ENCODE measurements at regions not wholly inside any gene's neighbourhood (a gene's known extent, or its start where the extent isn't known, plus 50 kb on each side); places are given as distances from the start of the nearest gene placed in this dataset.

DNA sequence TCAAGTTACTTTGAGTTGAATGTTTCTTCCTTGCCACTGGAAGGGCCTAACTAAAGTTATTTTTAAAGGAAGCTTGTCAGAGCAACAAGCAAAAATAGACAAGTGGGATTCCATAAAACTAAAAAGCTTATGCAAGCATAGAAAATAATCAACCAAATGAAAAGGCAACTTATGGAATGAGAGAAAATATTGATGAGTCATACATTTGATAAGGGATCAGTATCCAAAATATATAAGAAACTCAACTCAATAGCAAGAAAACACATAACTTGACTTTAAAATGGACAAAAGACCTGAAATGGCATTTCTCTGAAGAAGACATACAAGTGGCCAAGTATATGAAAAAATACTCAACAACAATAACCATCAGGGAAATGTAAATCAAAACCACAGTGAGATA, 264.5 kb upstream of the UBASH3B start:
- Histone ChIP-seq H3F3A (ENCODE audit: low read depth) (no peaks in the 10 kb centered on the region), H3K9me3 (ENCODE audit: low read depth) (no peaks in the 10 kb centered on the region), H3K4me2 (no peak overlapping the region), H3K27me3 (no peaks in the 10 kb centered on the region), H3K27ac (no peak overlapping the region), H3K4me3 (no peak overlapping the region), H3K79me2 (ENCODE audit: low read depth) (no peaks in the 10 kb centered on the region), H3K4me1 (peaks cover 7% of the 10 kb centered on the region), H4K20me1 (ENCODE audit: low read depth) (no peaks in the 10 kb centered on the region), H3K36me3 (no peaks in the 10 kb centered on the region), H3K9ac (no peak overlapping the region), H2AFZ (replicated peaks) (no peak overlapping the region)
- Mint-ChIP-seq H3K36me3 (no peaks in the 10 kb centered on the region), H3K4me1 (peaks cover 15% of the 10 kb centered on the region), H3K4me3 (no peak overlapping the region), H3K9me3 (peaks cover 13% of the 10 kb centered on the region), H3K27ac (no peak overlapping the region), H3K27me3 (ENCODE audit: insufficient read depth, low read depth) (no peaks in the 10 kb centered on the region)
- no peak for DNase-seq (ENCODE audit: low spot score)
- TF ChIP-seq EZH2phosphoT487 (IDR thresholded peaks at IDR 0.05) (no peak), CTCF (IDR thresholded peaks at IDR 0.05) (no peak), EZH2 (IDR thresholded peaks at IDR 0.05) (no peak)

DNA sequence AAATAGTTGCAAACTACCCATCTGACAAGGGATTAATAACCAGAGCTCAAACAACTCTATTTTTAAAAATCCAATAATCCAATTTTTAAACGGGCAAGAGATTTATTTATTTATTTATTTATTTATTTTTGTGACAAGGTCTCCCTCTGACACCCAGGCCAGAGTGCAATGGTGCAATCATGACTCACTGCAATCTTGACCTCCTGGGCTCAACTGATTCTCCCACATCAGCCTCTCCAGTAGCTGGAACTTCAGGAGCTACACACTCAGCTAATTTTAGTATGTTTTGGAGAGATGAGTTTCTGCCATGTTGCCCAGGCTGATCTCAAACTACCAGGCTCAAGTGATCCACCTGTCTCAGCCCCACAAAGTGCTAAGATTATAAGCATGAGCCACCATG, 267.2 kb upstream of the BLID start:
- H3K27ac ChIP-seq: no peak overlapping the region
- peaks cover 24% of the 10 kb centered on the region for H3K9me3 Mint-ChIP-seq
- H3K36me3 ChIP-seq: no peaks in the 10 kb centered on the region
- H3K4me2 ChIP-seq: no peak overlapping the region
- no peaks in the 10 kb centered on the region for H4K20me1 ChIP-seq (ENCODE audit: low read depth)
- no peaks in the 10 kb centered on the region for H3K27me3 Mint-ChIP-seq (ENCODE audit: insufficient read depth, low read depth)
- no peaks in the 10 kb centered on the region for H3K9me3 ChIP-seq (ENCODE audit: low read depth)
- no peak for DNase-seq (ENCODE audit: low spot score)
- TF ChIP-seq EZH2phosphoT487 (IDR thresholded peaks at IDR 0.05) (no peak), EZH2 (IDR thresholded peaks at IDR 0.05) (no peak), CTCF (IDR thresholded peaks at IDR 0.05) (no peak)
- no peaks in the 10 kb centered on the region for H3K79me2 ChIP-seq (ENCODE audit: low read depth)
- no peak overlapping the region for H3K4me3 ChIP-seq
- no peaks in the 10 kb centered on the region for H3K4me1 Mint-ChIP-seq
- no peak overlapping the region for H3K4me3 Mint-ChIP-seq
- H3K4me1 ChIP-seq: no peaks in the 10 kb centered on the region
- no peaks in the 10 kb centered on the region for H3F3A ChIP-seq (ENCODE audit: low read depth)
- no peak overlapping the region for H3K27ac Mint-ChIP-seq
- H2AFZ ChIP-seq (replicated peaks): no peak overlapping the region
- no peak overlapping the region for H3K9ac ChIP-seq
- H3K36me3 Mint-ChIP-seq: no peaks in the 10 kb centered on the region
- H3K27me3 ChIP-seq: no peaks in the 10 kb centered on the region

DNA sequence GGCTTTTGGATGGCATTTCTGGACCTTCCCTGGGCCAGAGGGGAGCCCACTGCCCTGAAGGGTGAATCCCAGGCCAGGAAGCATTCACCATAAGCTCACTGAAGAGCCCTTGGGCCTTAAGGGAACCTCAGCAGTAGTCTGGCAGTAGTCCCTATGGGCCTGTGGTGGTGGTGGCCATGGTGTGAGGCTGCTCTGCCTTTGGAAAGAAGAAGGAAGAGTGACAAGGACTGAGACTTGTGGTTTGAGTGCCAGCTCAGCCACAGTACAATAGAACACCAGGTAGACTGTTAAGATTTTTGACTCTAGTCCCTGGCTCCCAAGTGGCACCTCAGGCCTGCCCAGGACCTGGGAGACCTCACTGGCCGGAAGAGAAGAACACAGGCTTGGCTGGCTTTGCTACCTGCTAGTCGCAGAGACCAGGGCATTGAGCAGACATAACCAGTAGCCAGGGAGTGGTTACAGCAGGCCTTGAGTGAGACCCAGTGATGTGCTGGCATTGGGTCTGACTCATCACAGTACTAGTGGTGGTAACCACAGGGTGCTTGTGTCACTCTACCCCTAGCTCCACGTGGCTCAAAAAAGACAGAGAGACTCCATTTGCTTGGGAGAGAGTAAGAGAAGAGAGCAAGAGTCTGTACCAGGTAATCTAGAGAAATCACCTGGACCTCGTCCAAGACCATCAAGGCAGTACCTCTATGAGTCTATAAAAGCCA, 259.8 kb upstream of the BLID start:
- Histone ChIP-seq H3K9ac (no peak overlapping the region), H4K20me1 (ENCODE audit: low read depth) (no peaks in the 10 kb centered on the region), H3K4me2 (no peak overlapping the region), H3K9me3 (ENCODE audit: low read depth) (no peaks in the 10 kb centered on the region), H3K36me3 (no peaks in the 10 kb centered on the region), H3K79me2 (ENCODE audit: low read depth) (no peaks in the 10 kb centered on the region), H3K27ac (no peak overlapping the region), H2AFZ (replicated peaks) (no peak overlapping the region), H3K4me3 (no peak overlapping the region), H3K4me1 (no peaks in the 10 kb centered on the region), H3K27me3 (no peaks in the 10 kb centered on the region), H3F3A (ENCODE audit: low read depth) (no peaks in the 10 kb centered on the region)
- H3K9me3 Mint-ChIP-seq: peaks cover 20% of the 10 kb centered on the region
- no peaks in the 10 kb centered on the region for H3K36me3 Mint-ChIP-seq
- no peak overlapping the region for H3K4me3 Mint-ChIP-seq
- no peak overlapping the region for H3K27ac Mint-ChIP-seq
- no peak for DNase-seq (ENCODE audit: low spot score)
- no peaks in the 10 kb centered on the region for H3K4me1 Mint-ChIP-seq
- TF ChIP-seq EZH2phosphoT487 (IDR thresholded peaks at IDR 0.05) (no peak), CTCF (IDR thresholded peaks at IDR 0.05) (no peak), EZH2 (IDR thresholded peaks at IDR 0.05) (no peak)
- peaks cover 2% of the 10 kb centered on the region for H3K27me3 Mint-ChIP-seq (ENCODE audit: insufficient read depth, low read depth)
